HepG2 (cell line): ENCODE measurements at regions not wholly inside any gene's neighbourhood (a gene's known extent, or its start where the extent isn't known, plus 50 kb on each side); places are given as distances from the start of the nearest gene placed in this dataset.

Experiments used
- AHDC1 ChIP-seq: sonication (generic); formaldehyde crosslinking; IDR thresholded peaks from 2 replicates; pipeline ENCODE4 v1.5.1; 2020; ENCODE audit warnings: mild to moderate bottlenecking, missing genetic modification reagents, borderline replicate concordance
- CCDC6 ChIP-seq: sonication (generic); formaldehyde crosslinking; IDR thresholded peaks from 2 replicates; pipeline ENCODE4 v1.8.1; 2022; ENCODE audit warnings: mild to moderate bottlenecking, missing genetic modification reagents, moderate library complexity
- FOXO4 ChIP-seq: sonication (generic); formaldehyde crosslinking; conservative IDR thresholded peaks from 2 replicates; pipeline ENCODE4 v1.8.1; 2023; ENCODE audit warnings: missing genetic modification reagents
- GATAD1 ChIP-seq: IDR thresholded peaks from 2 replicates; pipeline ENCODE4 v1.6.1; 2016; ENCODE audit warnings: missing genetic modification reagents, missing compliant biosample characterization
- HNF1B ChIP-seq: sonication (generic); formaldehyde crosslinking; IDR thresholded peaks from 2 replicates; pipeline ENCODE4 v1.5.1; 2020; ENCODE audit warnings: mild to moderate bottlenecking, moderate library complexity, missing genetic modification reagents
- SOX5 ChIP-seq: IDR thresholded peaks from 2 replicates; pipeline ENCODE4 v1.6.1; 2016; ENCODE audit warnings: borderline replicate concordance
- YEATS4 ChIP-seq: sonication (generic); formaldehyde crosslinking; IDR thresholded peaks from 2 replicates; pipeline ENCODE4 v1.4.0; 2020; ENCODE audit warnings: missing genetic modification reagents, borderline replicate concordance
- ZNF609 ChIP-seq: sonication (generic); formaldehyde crosslinking; IDR thresholded peaks from 2 replicates; pipeline ENCODE4 v1.4.0; 2020; ENCODE audit warnings: mild to moderate bottlenecking, missing genetic modification reagents, borderline replicate concordance
- ZNF709 ChIP-seq: sonication (generic); formaldehyde crosslinking; IDR thresholded peaks from 2 replicates; pipeline ENCODE4 v1.5.0; 2020; ENCODE audit warnings: mild to moderate bottlenecking, missing genetic modification reagents
- TF ChIP-seq, protein P1 (sequence below): sonication (generic); formaldehyde crosslinking; conservative IDR thresholded peaks from 2 replicates; pipeline ENCODE4 v1.4.0; 2020; ENCODE audit warnings: missing genetic modification reagents

GRCh38 chr4:34733185-34733941, 1511.0 kb downstream of the ARAP2 start (continued):
- TF ChIP-seq ZNF709 (CRISPR knock-in tag) (no peak), YEATS4 (no peak), SOX5 (CRISPR knock-in tag) (peak; percentile 56; the same call in 1 of the 2 replicates), AHDC1 (CRISPR knock-in tag) (peak; percentile 59; the same call in 1 of the 2 replicates), FOXO4 (CRISPR knock-in tag) (no peak), ZNF609 (peak; percentile 73), HNF1B (no peak), CCDC6 (CRISPR knock-in tag) (no peak), GATAD1 (no peak)
- TF ChIP-seq, protein P1, sequence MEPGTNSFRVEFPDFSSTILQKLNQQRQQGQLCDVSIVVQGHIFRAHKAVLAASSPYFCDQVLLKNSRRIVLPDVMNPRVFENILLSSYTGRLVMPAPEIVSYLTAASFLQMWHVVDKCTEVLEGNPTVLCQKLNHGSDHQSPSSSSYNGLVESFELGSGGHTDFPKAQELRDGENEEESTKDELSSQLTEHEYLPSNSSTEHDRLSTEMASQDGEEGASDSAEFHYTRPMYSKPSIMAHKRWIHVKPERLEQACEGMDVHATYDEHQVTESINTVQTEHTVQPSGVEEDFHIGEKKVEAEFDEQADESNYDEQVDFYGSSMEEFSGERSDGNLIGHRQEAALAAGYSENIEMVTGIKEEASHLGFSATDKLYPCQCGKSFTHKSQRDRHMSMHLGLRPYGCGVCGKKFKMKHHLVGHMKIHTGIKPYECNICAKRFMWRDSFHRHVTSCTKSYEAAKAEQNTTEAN (CRISPR knock-in tag) = no peak
